ENCODE measurements at regions not wholly inside any gene's neighbourhood (a gene's known extent, or its start where the extent isn't known, plus 50 kb on each side); places are given as distances from the start of the nearest gene placed in this dataset.

GRCh38 chr10:106308284-106308683, 856.2 kb downstream of the SORCS1 start:
- TF ChIP-seq EZH2phosphoT487 (IDR thresholded peaks at IDR 0.05; ENCODE audit: borderline replicate concordance, low read length) (no peak), CTCF (IDR thresholded peaks at IDR 0.05; ENCODE audit: low read depth, low read length, poor library complexity, severe bottlenecking) (no peak)
- Histone ChIP-seq H3K9me2 (replicated peaks; ENCODE audit: control insufficient read depth, low read length) (no peaks in the 10 kb centered on the region), H4K20me1 (ENCODE audit: control insufficient read depth, insufficient read depth, low read depth, low read length) (no peaks in the 10 kb centered on the region), H3K36me3 (ENCODE audit: control insufficient read depth, low read length) (no peaks in the 10 kb centered on the region), H3K4me2 (ENCODE audit: low read length) (no peak overlapping the region), H3K27me3 (ENCODE audit: control insufficient read depth, low read length) (no peaks in the 10 kb centered on the region), H3K79me2 (ENCODE audit: control insufficient read depth, low read length) (no peaks in the 10 kb centered on the region), H3K4me1 (ENCODE audit: control insufficient read depth, low read length) (no peaks in the 10 kb centered on the region), H3K4me3 (ENCODE audit: low read length) (no peak overlapping the region), H3F3A (ENCODE audit: control insufficient read depth, insufficient read depth) (no peaks in the 10 kb centered on the region), H3K27ac (ENCODE audit: low read depth, low read length) (no peak overlapping the region), H3K9me3 (ENCODE audit: control insufficient read depth, insufficient read depth, low read length) (no peaks in the 10 kb centered on the region)

- H3K36me3 ChIP-seq (ENCODE audit: control insufficient read depth, low read length): no peaks in the 10 kb centered on the region
- no peaks in the 10 kb centered on the region for H3K9me3 ChIP-seq (ENCODE audit: control insufficient read depth, insufficient read depth, low read length)
- H3K4me2 ChIP-seq (ENCODE audit: low read length): no peak overlapping the region
- H3K27me3 ChIP-seq (ENCODE audit: control insufficient read depth, low read length): no peaks in the 10 kb centered on the region
- H3K4me3 ChIP-seq (ENCODE audit: low read length): no peak overlapping the region
- no peaks in the 10 kb centered on the region for H3K9me2 ChIP-seq (replicated peaks; ENCODE audit: control insufficient read depth, low read length)
- H3K79me2 ChIP-seq (ENCODE audit: control insufficient read depth, low read length): no peaks in the 10 kb centered on the region
- TF ChIP-seq EZH2phosphoT487 (IDR thresholded peaks at IDR 0.05; ENCODE audit: borderline replicate concordance, low read length) (no peak), CTCF (IDR thresholded peaks at IDR 0.05; ENCODE audit: low read depth, low read length, poor library complexity, severe bottlenecking) (no peak)
- no peaks in the 10 kb centered on the region for H3K4me1 ChIP-seq (ENCODE audit: control insufficient read depth, low read length)
- H4K20me1 ChIP-seq (ENCODE audit: control insufficient read depth, insufficient read depth, low read depth, low read length): no peaks in the 10 kb centered on the region
- no peak overlapping the region for H3K27ac ChIP-seq (ENCODE audit: low read depth, low read length)
- no peaks in the 10 kb centered on the region for H3F3A ChIP-seq (ENCODE audit: control insufficient read depth, insufficient read depth)
These were observed 860.5 kb downstream of the SORCS1 start for GRCh38 chr10:106304056-106304455.

- TF ChIP-seq EZH2phosphoT487 (IDR thresholded peaks at IDR 0.05; ENCODE audit: borderline replicate concordance, low read length) (no peak), CTCF (IDR thresholded peaks at IDR 0.05; ENCODE audit: low read depth, low read length, poor library complexity, severe bottlenecking) (no peak)
- Histone ChIP-seq H3K9me3 (ENCODE audit: control insufficient read depth, insufficient read depth, low read length) (no peaks in the 10 kb centered on the region), H3K79me2 (ENCODE audit: control insufficient read depth, low read length) (no peaks in the 10 kb centered on the region), H3K36me3 (ENCODE audit: control insufficient read depth, low read length) (no peaks in the 10 kb centered on the region), H3K4me2 (ENCODE audit: low read length) (no peak overlapping the region), H3K27me3 (ENCODE audit: control insufficient read depth, low read length) (no peaks in the 10 kb centered on the region), H3K9me2 (replicated peaks; ENCODE audit: control insufficient read depth, low read length) (no peaks in the 10 kb centered on the region), H3K4me3 (ENCODE audit: low read length) (no peak overlapping the region), H3K4me1 (ENCODE audit: control insufficient read depth, low read length) (no peaks in the 10 kb centered on the region), H3K27ac (ENCODE audit: low read depth, low read length) (no peak overlapping the region), H4K20me1 (ENCODE audit: control insufficient read depth, insufficient read depth, low read depth, low read length) (no peaks in the 10 kb centered on the region), H3F3A (ENCODE audit: control insufficient read depth, insufficient read depth) (no peaks in the 10 kb centered on the region)
These were observed 861.5 kb downstream of the SORCS1 start for GRCh38 chr10:106302961-106303360.

- Histone ChIP-seq H3K4me2 (ENCODE audit: low read length) (no peak overlapping the region), H3K27ac (ENCODE audit: low read depth, low read length) (no peak overlapping the region), H3K79me2 (ENCODE audit: control insufficient read depth, low read length) (no peaks in the 10 kb centered on the region), H4K20me1 (ENCODE audit: control insufficient read depth, insufficient read depth, low read depth, low read length) (no peaks in the 10 kb centered on the region), H3K9me3 (ENCODE audit: control insufficient read depth, insufficient read depth, low read length) (no peaks in the 10 kb centered on the region), H3K9me2 (replicated peaks; ENCODE audit: control insufficient read depth, low read length) (no peaks in the 10 kb centered on the region), H3K27me3 (ENCODE audit: control insufficient read depth, low read length) (no peaks in the 10 kb centered on the region), H3K4me3 (ENCODE audit: low read length) (no peak overlapping the region), H3F3A (ENCODE audit: control insufficient read depth, insufficient read depth) (no peaks in the 10 kb centered on the region), H3K4me1 (ENCODE audit: control insufficient read depth, low read length) (no peaks in the 10 kb centered on the region), H3K36me3 (ENCODE audit: control insufficient read depth, low read length) (no peaks in the 10 kb centered on the region)
- TF ChIP-seq EZH2phosphoT487 (IDR thresholded peaks at IDR 0.05; ENCODE audit: borderline replicate concordance, low read length) (no peak), CTCF (IDR thresholded peaks at IDR 0.05; ENCODE audit: low read depth, low read length, poor library complexity, severe bottlenecking) (no peak)
These were observed 863.4 kb downstream of the SORCS1 start for GRCh38 chr10:106301146-106301545.
